ENCODE measurements at regions not wholly inside any gene's neighbourhood (a gene's known extent, or its start where the extent isn't known, plus 50 kb on each side); places are given as distances from the start of the nearest gene placed in this dataset.

DNA sequence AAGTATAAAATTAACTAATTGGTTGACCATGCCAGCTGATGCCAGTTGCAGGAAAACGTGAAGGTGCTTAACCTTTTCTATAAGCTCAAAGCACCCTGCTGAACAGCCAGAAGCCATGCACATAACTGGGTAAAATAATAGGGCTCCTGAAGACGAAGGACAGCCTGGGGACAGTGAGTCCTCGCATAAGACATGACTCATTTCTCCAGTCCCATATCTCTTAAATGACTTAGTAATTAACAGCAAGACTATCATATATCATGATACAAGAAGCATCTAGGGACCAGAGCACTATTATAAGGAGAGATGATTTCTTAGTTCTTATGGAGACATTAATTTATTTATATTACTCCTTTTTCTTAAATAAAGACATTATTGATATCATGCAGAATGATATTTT is 100.5 kb upstream of the DOK6 start:
- TF ChIP-seq, protein P1, sequence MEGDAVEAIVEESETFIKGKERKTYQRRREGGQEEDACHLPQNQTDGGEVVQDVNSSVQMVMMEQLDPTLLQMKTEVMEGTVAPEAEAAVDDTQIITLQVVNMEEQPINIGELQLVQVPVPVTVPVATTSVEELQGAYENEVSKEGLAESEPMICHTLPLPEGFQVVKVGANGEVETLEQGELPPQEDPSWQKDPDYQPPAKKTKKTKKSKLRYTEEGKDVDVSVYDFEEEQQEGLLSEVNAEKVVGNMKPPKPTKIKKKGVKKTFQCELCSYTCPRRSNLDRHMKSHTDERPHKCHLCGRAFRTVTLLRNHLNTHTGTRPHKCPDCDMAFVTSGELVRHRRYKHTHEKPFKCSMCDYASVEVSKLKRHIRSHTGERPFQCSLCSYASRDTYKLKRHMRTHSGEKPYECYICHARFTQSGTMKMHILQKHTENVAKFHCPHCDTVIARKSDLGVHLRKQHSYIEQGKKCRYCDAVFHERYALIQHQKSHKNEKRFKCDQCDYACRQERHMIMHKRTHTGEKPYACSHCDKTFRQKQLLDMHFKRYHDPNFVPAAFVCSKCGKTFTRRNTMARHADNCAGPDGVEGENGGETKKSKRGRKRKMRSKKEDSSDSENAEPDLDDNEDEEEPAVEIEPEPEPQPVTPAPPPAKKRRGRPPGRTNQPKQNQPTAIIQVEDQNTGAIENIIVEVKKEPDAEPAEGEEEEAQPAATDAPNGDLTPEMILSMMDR (conservative IDR thresholded peaks at IDR 0.05; ENCODE audit: low read depth, low read length), result no peak
- TF ChIP-seq EZH2 (IDR thresholded peaks at IDR 0.05; ENCODE audit: low read length, unreplicated experiment) (no peak), EZH2phosphoT487 (IDR thresholded peaks at IDR 0.05; ENCODE audit: borderline replicate concordance, low read length) (no peak)
